ENCODE measurements at regions not wholly inside any gene's neighbourhood (a gene's known extent, or its start where the extent isn't known, plus 50 kb on each side); places are given as distances from the start of the nearest gene placed in this dataset.
"Not testable (repeated sequence)": the region's sequence is repeated elsewhere in the genome, so short reads cannot be mapped to it uniquely, and the experiment has no call there.

DNA sequence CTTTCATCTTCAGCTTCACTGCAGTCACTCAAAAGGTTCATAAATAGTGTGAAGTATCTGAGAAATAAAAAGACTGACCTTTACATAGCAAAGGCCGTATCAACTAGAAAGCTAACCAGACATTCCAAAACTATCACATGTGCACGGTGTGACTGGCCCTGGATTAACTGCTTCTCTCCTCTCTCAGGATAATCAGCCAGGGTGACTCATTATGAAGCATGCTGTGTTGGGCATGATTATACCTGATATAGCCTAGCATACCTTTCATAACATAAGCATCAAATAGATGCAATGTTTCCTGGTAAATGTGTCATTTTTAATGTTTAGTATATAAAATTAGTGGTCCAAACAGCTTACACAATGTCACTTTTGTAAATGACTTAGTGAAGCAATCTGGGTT is 63.2 kb upstream of the POTEB2 start:
- TF ChIP-seq CEBPB (IDR thresholded peaks at IDR 0.05); ESRRA (IDR thresholded peaks at IDR 0.05; ENCODE audit: borderline replicate concordance, low read length); POLR2A (IDR thresholded peaks at IDR 0.05; ENCODE audit: low read length); RAD21 (conservative IDR thresholded peaks at IDR 0.05 in 1 of 2, IDR thresholded peaks at IDR 0.05 in 1 of 2); CBX8 (IDR thresholded peaks at IDR 0.05): not testable (repeated sequence)
- TF ChIP-seq, protein P1, sequence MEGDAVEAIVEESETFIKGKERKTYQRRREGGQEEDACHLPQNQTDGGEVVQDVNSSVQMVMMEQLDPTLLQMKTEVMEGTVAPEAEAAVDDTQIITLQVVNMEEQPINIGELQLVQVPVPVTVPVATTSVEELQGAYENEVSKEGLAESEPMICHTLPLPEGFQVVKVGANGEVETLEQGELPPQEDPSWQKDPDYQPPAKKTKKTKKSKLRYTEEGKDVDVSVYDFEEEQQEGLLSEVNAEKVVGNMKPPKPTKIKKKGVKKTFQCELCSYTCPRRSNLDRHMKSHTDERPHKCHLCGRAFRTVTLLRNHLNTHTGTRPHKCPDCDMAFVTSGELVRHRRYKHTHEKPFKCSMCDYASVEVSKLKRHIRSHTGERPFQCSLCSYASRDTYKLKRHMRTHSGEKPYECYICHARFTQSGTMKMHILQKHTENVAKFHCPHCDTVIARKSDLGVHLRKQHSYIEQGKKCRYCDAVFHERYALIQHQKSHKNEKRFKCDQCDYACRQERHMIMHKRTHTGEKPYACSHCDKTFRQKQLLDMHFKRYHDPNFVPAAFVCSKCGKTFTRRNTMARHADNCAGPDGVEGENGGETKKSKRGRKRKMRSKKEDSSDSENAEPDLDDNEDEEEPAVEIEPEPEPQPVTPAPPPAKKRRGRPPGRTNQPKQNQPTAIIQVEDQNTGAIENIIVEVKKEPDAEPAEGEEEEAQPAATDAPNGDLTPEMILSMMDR (IDR thresholded peaks at IDR 0.05): not testable (repeated sequence)
- TF ChIP-seq, protein P2, sequence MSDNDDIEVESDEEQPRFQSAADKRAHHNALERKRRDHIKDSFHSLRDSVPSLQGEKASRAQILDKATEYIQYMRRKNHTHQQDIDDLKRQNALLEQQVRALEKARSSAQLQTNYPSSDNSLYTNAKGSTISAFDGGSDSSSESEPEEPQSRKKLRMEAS (IDR thresholded peaks at IDR 0.05): not testable (repeated sequence)

Measured in A549 (cell line).